ENCODE measurements at regions not wholly inside any gene's neighbourhood (a gene's known extent, or its start where the extent isn't known, plus 50 kb on each side); places are given as distances from the start of the nearest gene placed in this dataset.

- Histone ChIP-seq H3K27me3 (ENCODE audit: control insufficient read depth, insufficient read depth, low read length) (peaks cover 20% of the 10 kb centered on the region), H3K9me3 (replicated peaks; ENCODE audit: control insufficient read depth, low read depth, low read length) (no peaks in the 10 kb centered on the region), H3K27ac (ENCODE audit: low read length) (no peak overlapping the region), H3K4me3 (ENCODE audit: low read length) (no peak overlapping the region), H3K4me1 (ENCODE audit: control insufficient read depth, insufficient read depth, low read length) (peaks cover 9% of the 10 kb centered on the region), H3K36me3 (ENCODE audit: control insufficient read depth, insufficient read depth, low read length) (no peaks in the 10 kb centered on the region)
- 7% methylated on average over 58 of the region's 58 CpGs for WGBS (ENCODE audit: insufficient coverage)
- peak; percentile 32 for DNase-seq
These were observed 200.9 kb upstream of the TBX20 start for GRCh38 chr7:35454575-35455385.

GRCh38 chr7:35450456-35451214 is 196.7 kb upstream of the TBX20 start:
- H3K36me3 ChIP-seq (ENCODE audit: control insufficient read depth, insufficient read depth, low read length): no peaks in the 10 kb centered on the region
- no peak overlapping the region for H3K27ac ChIP-seq (ENCODE audit: low read length)
- H3K9me3 ChIP-seq (replicated peaks; ENCODE audit: control insufficient read depth, low read depth, low read length): no peaks in the 10 kb centered on the region
- no peak overlapping the region for H3K4me3 ChIP-seq (ENCODE audit: low read length)
- H3K27me3 ChIP-seq (ENCODE audit: control insufficient read depth, insufficient read depth, low read length): peaks cover 19% of the 10 kb centered on the region
- 33% methylated on average over 2 of the region's 3 CpGs for WGBS (ENCODE audit: insufficient coverage)
- DNase-seq: no peak
- H3K4me1 ChIP-seq (ENCODE audit: control insufficient read depth, insufficient read depth, low read length): peaks cover 9% of the 10 kb centered on the region

- H3K36me3 ChIP-seq (ENCODE audit: control insufficient read depth, insufficient read depth, low read length): no peaks in the 10 kb centered on the region
- 28% methylated on average over 2 of the region's 4 CpGs for WGBS (ENCODE audit: insufficient coverage)
- H3K4me3 ChIP-seq (ENCODE audit: low read length): no peak overlapping the region
- H3K27me3 ChIP-seq (ENCODE audit: control insufficient read depth, insufficient read depth, low read length): peaks cover 3% of the 10 kb centered on the region
- H3K9me3 ChIP-seq (replicated peaks; ENCODE audit: control insufficient read depth, low read depth, low read length): no peaks in the 10 kb centered on the region
- no peaks in the 10 kb centered on the region for H3K4me1 ChIP-seq (ENCODE audit: control insufficient read depth, insufficient read depth, low read length)
- H3K27ac ChIP-seq (ENCODE audit: low read length): no peak overlapping the region
- peak; percentile 46 for DNase-seq
These were observed 194.6 kb upstream of the TBX20 start for GRCh38 chr7:35448486-35448885.

GRCh38 chr7:35446091-35446490 is 192.2 kb upstream of the TBX20 start:
- DNase-seq: no peak
- Histone ChIP-seq H3K9me3 (replicated peaks; ENCODE audit: control insufficient read depth, low read depth, low read length) (no peaks in the 10 kb centered on the region), H3K36me3 (ENCODE audit: control insufficient read depth, insufficient read depth, low read length) (no peaks in the 10 kb centered on the region), H3K4me3 (ENCODE audit: low read length) (no peak overlapping the region), H3K27me3 (ENCODE audit: control insufficient read depth, insufficient read depth, low read length) (no peaks in the 10 kb centered on the region), H3K27ac (ENCODE audit: low read length) (no peak overlapping the region), H3K4me1 (ENCODE audit: control insufficient read depth, insufficient read depth, low read length) (no peaks in the 10 kb centered on the region)
- 74% methylated on average over 6 of the region's 6 CpGs for WGBS (ENCODE audit: insufficient coverage)

GRCh38 chr7:35437619-35438275 is 183.8 kb upstream of the TBX20 start:
- no peaks in the 10 kb centered on the region for H3K4me1 ChIP-seq (ENCODE audit: control insufficient read depth, insufficient read depth, low read length)
- no CpG with 5 or more reads among the region's 2 CpGs for WGBS (ENCODE audit: insufficient coverage)
- no peaks in the 10 kb centered on the region for H3K27me3 ChIP-seq (ENCODE audit: control insufficient read depth, insufficient read depth, low read length)
- H3K9me3 ChIP-seq (replicated peaks; ENCODE audit: control insufficient read depth, low read depth, low read length): no peaks in the 10 kb centered on the region
- no peak overlapping the region for H3K27ac ChIP-seq (ENCODE audit: low read length)
- H3K4me3 ChIP-seq (ENCODE audit: low read length): no peak overlapping the region
- DNase-seq: no peak
- H3K36me3 ChIP-seq (ENCODE audit: control insufficient read depth, insufficient read depth, low read length): no peaks in the 10 kb centered on the region

- DNase-seq: no peak
- Histone ChIP-seq H3K36me3 (ENCODE audit: control insufficient read depth, insufficient read depth, low read length) (no peaks in the 10 kb centered on the region), H3K27me3 (ENCODE audit: control insufficient read depth, insufficient read depth, low read length) (no peaks in the 10 kb centered on the region), H3K4me3 (ENCODE audit: low read length) (no peak overlapping the region), H3K27ac (ENCODE audit: low read length) (no peak overlapping the region), H3K9me3 (replicated peaks; ENCODE audit: control insufficient read depth, low read depth, low read length) (no peaks in the 10 kb centered on the region), H3K4me1 (ENCODE audit: control insufficient read depth, insufficient read depth, low read length) (no peaks in the 10 kb centered on the region)
- WGBS (ENCODE audit: insufficient coverage): 76% methylated on average over 4 of the region's 5 CpGs
These were observed 182.6 kb upstream of the TBX20 start for GRCh38 chr7:35436452-35436851.

- 79% methylated on average over 5 of the region's 7 CpGs for WGBS (ENCODE audit: insufficient coverage)
- Histone ChIP-seq H3K4me3 (ENCODE audit: low read length) (no peak overlapping the region), H3K27ac (ENCODE audit: low read length) (no peak overlapping the region), H3K36me3 (ENCODE audit: control insufficient read depth, insufficient read depth, low read length) (no peaks in the 10 kb centered on the region), H3K4me1 (ENCODE audit: control insufficient read depth, insufficient read depth, low read length) (no peaks in the 10 kb centered on the region), H3K27me3 (ENCODE audit: control insufficient read depth, insufficient read depth, low read length) (no peaks in the 10 kb centered on the region), H3K9me3 (replicated peaks; ENCODE audit: control insufficient read depth, low read depth, low read length) (peaks cover 7% of the 10 kb centered on the region)
- no peak for DNase-seq
These were observed 176.8 kb upstream of the TBX20 start for GRCh38 chr7:35430547-35431153.

- no peak overlapping the region for H3K27ac ChIP-seq (ENCODE audit: low read length)
- no peaks in the 10 kb centered on the region for H3K27me3 ChIP-seq (ENCODE audit: control insufficient read depth, insufficient read depth, low read length)
- peaks cover 3% of the 10 kb centered on the region for H3K9me3 ChIP-seq (replicated peaks; ENCODE audit: control insufficient read depth, low read depth, low read length)
- DNase-seq: peak; percentile 35
- H3K36me3 ChIP-seq (ENCODE audit: control insufficient read depth, insufficient read depth, low read length): no peaks in the 10 kb centered on the region
- no peaks in the 10 kb centered on the region for H3K4me1 ChIP-seq (ENCODE audit: control insufficient read depth, insufficient read depth, low read length)
- H3K4me3 ChIP-seq (ENCODE audit: low read length): no peak overlapping the region
- WGBS (ENCODE audit: insufficient coverage): no CpG with 5 or more reads among the region's 4 CpGs
These were observed 171.1 kb upstream of the TBX20 start for GRCh38 chr7:35424869-35425495.

- WGBS (ENCODE audit: insufficient coverage): no CpG with 5 or more reads among the region's 4 CpGs
- H3K9me3 ChIP-seq (replicated peaks; ENCODE audit: control insufficient read depth, low read depth, low read length): peaks cover 3% of the 10 kb centered on the region
- H3K27ac ChIP-seq (ENCODE audit: low read length): no peak overlapping the region
- no peak for DNase-seq
- H3K27me3 ChIP-seq (ENCODE audit: control insufficient read depth, insufficient read depth, low read length): no peaks in the 10 kb centered on the region
- no peaks in the 10 kb centered on the region for H3K36me3 ChIP-seq (ENCODE audit: control insufficient read depth, insufficient read depth, low read length)
- H3K4me3 ChIP-seq (ENCODE audit: low read length): no peak overlapping the region
- no peaks in the 10 kb centered on the region for H3K4me1 ChIP-seq (ENCODE audit: control insufficient read depth, insufficient read depth, low read length)
These were observed 170.5 kb upstream of the TBX20 start for GRCh38 chr7:35424440-35424839.
